SK-N-SH (cell line): ENCODE measurements at regions not wholly inside any gene's neighbourhood (a gene's known extent, or its start where the extent isn't known, plus 50 kb on each side); places are given as distances from the start of the nearest gene placed in this dataset.

Source experiments
- CTCF ChIA-PET: fragments of 300-600, 350-600 bp; formaldehyde crosslinking; extraction: SDS; loops from one replicate; lab custom pipeline; 2021; lab: Yijun Ruan, JAX
- POLR2A ChIA-PET: fragments of 350-600 bp; sonication (Branson Sonifier 250); formaldehyde crosslinking; extraction: SDS; loops from one replicate; lab custom pipeline; 2020; ENCODE audit warnings: antibody characterized with exemption, inconsistent platforms; lab: Yijun Ruan, JAX
- DNase-seq: peaks from one replicate; pipeline ENCODE4 v3.0.0; 2012
- H2AFZ ChIP-seq: fragments of 200-600 bp; sonication (generic); 2 replicates; pipeline ENCODE4 v1.8.1; 2016; ENCODE audit warnings: antibody characterized with exemption, mild to moderate bottlenecking, low read depth
- H3F3A ChIP-seq: fragments of 200-600 bp; sonication (generic); replicated peaks from 2 replicates; pipeline ENCODE3; 2016; ENCODE audit warnings: antibody characterized with exemption, mild to moderate bottlenecking; ENCODE audit not compliant: insufficient read depth
- H3K27ac ChIP-seq, 2 experiments: fragments of 200-500 bp in 1 of 2; fragments of 200-600 bp in 1 of 2; sonication (Bioruptor generic) in 1 of 2; sonication (generic), shearing (Covaris generic) in 1 of 2; 2 replicates each; pipeline versions ENCODE4 v1.5.1 to v1.6.1; 2014 to 2016; ENCODE audit warnings: low read depth in 2 of 2, inconsistent platforms in 1 of 2, low read length in 1 of 2, mild to moderate bottlenecking in 1 of 2, mixed read lengths in 1 of 2
- H3K27me3 ChIP-seq: fragments of 200-600 bp; sonication (generic), shearing (Covaris generic); 2 replicates; pipeline ENCODE4 v1.6.1; 2016; ENCODE audit warnings: mixed run types; ENCODE audit not compliant: insufficient read depth
- H3K36me3 ChIP-seq, 2 experiments: fragments of 200-500 bp in 1 of 2; fragments of 200-600 bp in 1 of 2; sonication (Bioruptor generic) in 1 of 2; sonication (generic) in 1 of 2; replicated peaks in 1 of 2; 2 replicates each; pipeline versions ENCODE3 to v1.5.1; 2014 to 2016; ENCODE audit warnings: low read length in 1 of 2, mild to moderate bottlenecking in 1 of 2; ENCODE audit not compliant: insufficient read depth in 2 of 2, control insufficient read depth in 1 of 2
- H3K4me1 ChIP-seq, 2 experiments: fragments of 200-500 bp in 1 of 2; fragments of 200-600 bp in 1 of 2; sonication (Bioruptor generic) in 1 of 2; sonication (generic), shearing (Covaris generic) in 1 of 2; 2 replicates each; pipeline versions ENCODE4 v1.5.1 to v1.6.1; 2014 to 2016; ENCODE audit warnings: low read depth in 1 of 2, low read length in 1 of 2, mixed run types in 1 of 2; ENCODE audit not compliant: insufficient read depth in 2 of 2, control insufficient read depth in 1 of 2
- H3K4me2 ChIP-seq: fragments of 200-600 bp; sonication (generic), shearing (Covaris generic); 2 replicates; pipeline ENCODE4 v1.6.1; 2017; ENCODE audit warnings: mixed run types
- H3K4me3 ChIP-seq, 2 experiments: fragments of 200-500 bp in 1 of 2; fragments of 200-600 bp in 1 of 2; sonication (Bioruptor generic) in 1 of 2; sonication (generic), shearing (Covaris generic) in 1 of 2; 2 replicates each; pipeline versions ENCODE4 v1.5.1 to v1.8.1; 2014 to 2016; ENCODE audit warnings: low read depth in 2 of 2, inconsistent platforms in 1 of 2, low read length in 1 of 2, mild to moderate bottlenecking in 1 of 2, mixed read lengths in 1 of 2, moderate library complexity in 1 of 2
- H3K79me2 ChIP-seq: fragments of 200-600 bp; sonication (generic); 2 replicates; pipeline ENCODE4 v1.8.1; 2017; ENCODE audit warnings: mild to moderate bottlenecking; ENCODE audit not compliant: insufficient read depth
- H3K9ac ChIP-seq: fragments of 200-600 bp; sonication (generic); 2 replicates; pipeline ENCODE4 v1.6.1; 2017; ENCODE audit warnings: mixed run types
- H3K9me2 ChIP-seq: fragments of 200-600 bp; sonication (generic); 2 replicates; pipeline ENCODE4 v1.6.1; 2017; ENCODE audit warnings: mixed run types
- H3K9me3 ChIP-seq: fragments of 200-600 bp; sonication (generic); 2 replicates; pipeline ENCODE4 v1.6.1; 2017; ENCODE audit warnings: mixed run types, mild to moderate bottlenecking, moderate library complexity
- H4K20me1 ChIP-seq: fragments of 200-600 bp; sonication (generic); 2 replicates; pipeline ENCODE4 v1.6.1; 2017; ENCODE audit warnings: mild to moderate bottlenecking, mixed run types; ENCODE audit not compliant: insufficient read depth
- CHD2 ChIP-seq: fragments of 150-350 bp; IDR thresholded peaks from 2 replicates; pipeline ENCODE4 v1.6.1; 2018; ENCODE audit warnings: low read length; ENCODE audit not compliant: partially characterized antibody
- EP300 ChIP-seq, 2 experiments: IDR thresholded peaks; 2 replicates each; pipeline versions ENCODE4 v1.4.0 to v1.6.1; 2012; ENCODE audit warnings: borderline replicate concordance in 1 of 2, low read depth in 1 of 2, low read length in 1 of 2
- FOSL2 ChIP-seq: IDR thresholded peaks from 2 replicates; pipeline ENCODE4 v1.4.0; 2012; ENCODE audit warnings: low read depth, mild to moderate bottlenecking, moderate library complexity, borderline replicate concordance
- FOXJ3 ChIP-seq: sonication (generic); formaldehyde crosslinking; IDR thresholded peaks from 2 replicates; pipeline ENCODE4 v1.5.1; 2020; ENCODE audit warnings: mild to moderate bottlenecking, missing genetic modification reagents
- JUND ChIP-seq: IDR thresholded peaks from 2 replicates; pipeline ENCODE4 v1.4.0; 2012
- NFIC ChIP-seq: IDR thresholded peaks from 2 replicates; pipeline ENCODE4 v1.4.0; 2012; ENCODE audit warnings: borderline replicate concordance
- RAD21 ChIP-seq: IDR thresholded peaks from 2 replicates; pipeline ENCODE4 v1.6.1; 2012; ENCODE audit warnings: mild to moderate bottlenecking, low read length
- RCOR1 ChIP-seq: fragments of 150-350 bp; IDR thresholded peaks from 2 replicates; pipeline ENCODE4 v1.6.1; 2017; ENCODE audit warnings: antibody characterized with exemption, low read length
- RFX5 ChIP-seq: IDR thresholded peaks from 2 replicates; pipeline ENCODE4 v1.6.1; 2012; ENCODE audit warnings: mild to moderate bottlenecking, improper control_type of control experiment, low read length
- RXRA ChIP-seq: IDR thresholded peaks from 2 replicates; pipeline ENCODE4 v1.4.0; 2012; ENCODE audit warnings: low read depth, mild to moderate bottlenecking, borderline replicate concordance
- TCF12 ChIP-seq: IDR thresholded peaks from 2 replicates; pipeline ENCODE4 v1.4.0; 2012
- YY1 ChIP-seq: IDR thresholded peaks from 2 replicates; pipeline ENCODE4 v1.4.0; 2012; ENCODE audit warnings: low read depth, mild to moderate bottlenecking
- WGBS: methylation state at CpG from one replicate; pipeline ENCODE4 v1.1.6; 2017; ENCODE audit warnings: low lambda C conversion rate; 5-methylcytosine and 5-hydroxymethylcytosine counted together
- TF ChIP-seq, protein P1 (sequence below): fragments of 200-600 bp; sonication (generic); IDR thresholded peaks from 2 replicates; pipeline ENCODE4 v1.6.1; 2017; ENCODE audit warnings: antibody characterized with exemption, mild to moderate bottlenecking, moderate library complexity
- TF ChIP-seq, protein P2 (sequence below): fragments of 150-350 bp; IDR thresholded peaks from 2 replicates; pipeline ENCODE4 v1.6.1; 2017; ENCODE audit warnings: antibody characterized with exemption, low read length, low read depth, borderline replicate concordance
- TF ChIP-seq, protein P3 (sequence below): IDR thresholded peaks from 2 replicates; pipeline ENCODE4; 2012

DNA sequence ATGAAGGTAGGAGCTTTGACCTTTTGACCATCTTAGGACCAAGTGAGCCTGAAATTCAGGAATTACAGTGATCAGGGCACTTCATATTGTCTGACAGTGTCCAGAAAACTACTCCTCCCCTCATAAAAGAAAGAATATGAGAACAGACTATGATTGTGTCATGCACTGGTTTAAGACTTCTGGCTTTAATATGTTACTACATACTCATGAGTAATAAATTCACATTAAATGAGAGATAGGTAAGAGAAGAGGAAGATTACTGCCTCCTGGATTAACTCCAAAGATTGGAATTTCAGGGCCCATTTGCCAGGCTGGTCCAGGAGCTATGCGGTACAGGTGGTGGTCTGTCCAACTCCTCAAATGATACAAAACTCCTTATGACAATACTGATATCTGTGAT lies 213.5 kb upstream of the ADRA1B start:
- no peaks in the 10 kb centered on the region for H3K27me3 ChIP-seq
- H3K36me3 ChIP-seq, result no peaks in the 10 kb centered on the region
- H4K20me1 ChIP-seq, result no peaks in the 10 kb centered on the region
- H3K9me2 ChIP-seq, result no peaks in the 10 kb centered on the region
- no peak for DNase-seq
- no peak overlapping the region for H3K4me3 ChIP-seq
- no peak overlapping the region for H3K4me2 ChIP-seq
- H3K27ac ChIP-seq, result no peak overlapping the region
- H2AFZ ChIP-seq, result no peak overlapping the region
- TF ChIP-seq TCF12, result no peak
- TF ChIP-seq, all 33 proteins: peak for 0
- ChIA-PET CTCF (no interaction called here), POLR2A (no interaction called here)
- WGBS, result 44% methylated on average over 1 of the region's 1 CpG
- H3F3A ChIP-seq, result no peaks in the 10 kb centered on the region
- no peak overlapping the region for H3K9ac ChIP-seq
- H3K4me1 ChIP-seq, result no peaks in the 10 kb centered on the region; a peak in 1 of 4 replicates
- no peaks in the 10 kb centered on the region for H3K9me3 ChIP-seq
- H3K79me2 ChIP-seq, result no peaks in the 10 kb centered on the region

DNA sequence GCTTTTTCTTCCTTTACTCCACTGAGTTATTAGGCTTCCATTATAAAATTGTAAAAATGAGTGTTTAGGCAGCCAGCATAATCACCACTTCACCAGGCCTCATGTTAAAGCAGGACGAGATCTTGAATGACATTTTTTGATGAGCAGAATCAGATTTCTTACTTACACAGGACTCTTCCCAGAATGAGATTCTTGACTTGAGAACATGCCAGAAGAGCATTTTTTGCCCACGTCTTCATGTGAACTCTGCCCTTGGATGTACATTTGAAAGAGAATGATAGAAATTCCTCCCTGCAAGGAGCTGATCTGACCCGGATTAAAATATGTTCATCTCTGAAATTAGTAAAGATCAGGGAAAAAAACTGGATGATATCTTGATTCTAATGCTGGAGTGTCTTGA lies 212.1 kb upstream of the ADRA1B start:
- Histone ChIP-seq H3K4me1 (no peaks in the 10 kb centered on the region; a peak in 1 of 4 replicates), H3K79me2 (no peaks in the 10 kb centered on the region), H3K4me2 (no peak overlapping the region), H3K27ac (no peak overlapping the region), H3K4me3 (no peak overlapping the region), H3K36me3 (no peaks in the 10 kb centered on the region), H3K9me2 (no peaks in the 10 kb centered on the region), H2AFZ (peak overlapping the region; percentile 32; the same call in 1 of the 2 replicates), H3F3A (no peaks in the 10 kb centered on the region), H3K9ac (no peak overlapping the region), H3K9me3 (no peaks in the 10 kb centered on the region), H4K20me1 (no peaks in the 10 kb centered on the region), H3K27me3 (no peaks in the 10 kb centered on the region)
- WGBS, result 23% methylated on average over 3 of the region's 3 CpGs
- no peak for DNase-seq
- TF ChIP-seq CHD2, result no peak
- no peak for TF ChIP-seq RXRA
- TF ChIP-seq YY1, result no peak
- no peak for TF ChIP-seq RFX5
- TF ChIP-seq NFIC, result no peak
- no peak for TF ChIP-seq RCOR1
- TF ChIP-seq, protein P1, sequence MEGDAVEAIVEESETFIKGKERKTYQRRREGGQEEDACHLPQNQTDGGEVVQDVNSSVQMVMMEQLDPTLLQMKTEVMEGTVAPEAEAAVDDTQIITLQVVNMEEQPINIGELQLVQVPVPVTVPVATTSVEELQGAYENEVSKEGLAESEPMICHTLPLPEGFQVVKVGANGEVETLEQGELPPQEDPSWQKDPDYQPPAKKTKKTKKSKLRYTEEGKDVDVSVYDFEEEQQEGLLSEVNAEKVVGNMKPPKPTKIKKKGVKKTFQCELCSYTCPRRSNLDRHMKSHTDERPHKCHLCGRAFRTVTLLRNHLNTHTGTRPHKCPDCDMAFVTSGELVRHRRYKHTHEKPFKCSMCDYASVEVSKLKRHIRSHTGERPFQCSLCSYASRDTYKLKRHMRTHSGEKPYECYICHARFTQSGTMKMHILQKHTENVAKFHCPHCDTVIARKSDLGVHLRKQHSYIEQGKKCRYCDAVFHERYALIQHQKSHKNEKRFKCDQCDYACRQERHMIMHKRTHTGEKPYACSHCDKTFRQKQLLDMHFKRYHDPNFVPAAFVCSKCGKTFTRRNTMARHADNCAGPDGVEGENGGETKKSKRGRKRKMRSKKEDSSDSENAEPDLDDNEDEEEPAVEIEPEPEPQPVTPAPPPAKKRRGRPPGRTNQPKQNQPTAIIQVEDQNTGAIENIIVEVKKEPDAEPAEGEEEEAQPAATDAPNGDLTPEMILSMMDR, result no peak
- no peak for TF ChIP-seq RAD21
- no peak for TF ChIP-seq EP300 (IDR thresholded peaks at IDR 0.05; ENCODE audit: borderline replicate concordance in 1 of 2, low read depth in 1 of 2, low read length in 1 of 2)
- TF ChIP-seq, protein P2, sequence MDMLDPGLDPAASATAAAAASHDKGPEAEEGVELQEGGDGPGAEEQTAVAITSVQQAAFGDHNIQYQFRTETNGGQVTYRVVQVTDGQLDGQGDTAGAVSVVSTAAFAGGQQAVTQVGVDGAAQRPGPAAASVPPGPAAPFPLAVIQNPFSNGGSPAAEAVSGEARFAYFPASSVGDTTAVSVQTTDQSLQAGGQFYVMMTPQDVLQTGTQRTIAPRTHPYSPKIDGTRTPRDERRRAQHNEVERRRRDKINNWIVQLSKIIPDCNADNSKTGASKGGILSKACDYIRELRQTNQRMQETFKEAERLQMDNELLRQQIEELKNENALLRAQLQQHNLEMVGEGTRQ, result no peak
- no peak for TF ChIP-seq FOXJ3 (CRISPR knock-in tag)
- TF ChIP-seq JUND, result no peak
- no peak for TF ChIP-seq FOSL2
- TF ChIP-seq, protein P3, sequence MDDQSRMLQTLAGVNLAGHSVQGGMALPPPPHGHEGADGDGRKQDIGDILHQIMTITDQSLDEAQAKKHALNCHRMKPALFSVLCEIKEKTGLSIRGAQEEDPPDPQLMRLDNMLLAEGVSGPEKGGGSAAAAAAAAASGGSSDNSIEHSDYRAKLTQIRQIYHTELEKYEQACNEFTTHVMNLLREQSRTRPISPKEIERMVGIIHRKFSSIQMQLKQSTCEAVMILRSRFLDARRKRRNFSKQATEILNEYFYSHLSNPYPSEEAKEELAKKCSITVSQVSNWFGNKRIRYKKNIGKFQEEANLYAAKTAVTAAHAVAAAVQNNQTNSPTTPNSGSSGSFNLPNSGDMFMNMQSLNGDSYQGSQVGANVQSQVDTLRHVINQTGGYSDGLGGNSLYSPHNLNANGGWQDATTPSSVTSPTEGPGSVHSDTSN, result no peak
- CTCF ChIA-PET, result no interaction called here
- POLR2A ChIA-PET, result no interaction called here
